NCI-H446 treated with DMSO at 0.1 percent for 48 hours (cell line): ENCODE measurements at regions not wholly inside any gene's neighbourhood (a gene's known extent, or its start where the extent isn't known, plus 50 kb on each side); places are given as distances from the start of the nearest gene placed in this dataset.

Experiments
- DNase-seq: peaks from one replicate; lab custom pipeline; 2025; lab: John Stamatoyannopoulos, UW

DNA sequence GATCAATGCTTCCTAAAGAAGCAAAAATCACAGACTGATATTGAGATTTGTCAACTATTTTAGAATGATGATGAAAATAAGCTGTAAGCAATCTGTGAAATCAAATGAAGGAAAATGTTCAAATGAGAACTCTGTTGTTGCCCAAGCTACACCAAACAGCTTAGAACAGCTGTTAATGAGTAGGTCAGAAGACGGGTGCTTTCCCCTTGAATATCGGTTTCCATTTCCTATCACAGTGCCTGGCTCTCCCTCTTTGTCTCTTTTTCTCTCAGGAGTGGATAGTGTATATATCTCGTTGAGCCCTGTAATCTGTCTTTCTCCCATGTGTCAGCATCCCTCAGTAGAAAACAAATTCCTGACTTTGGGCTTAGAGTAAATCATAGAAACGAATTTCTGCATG lies 1592.9 kb upstream of the TENM3 start:
- no peak for DNase-seq

DNA sequence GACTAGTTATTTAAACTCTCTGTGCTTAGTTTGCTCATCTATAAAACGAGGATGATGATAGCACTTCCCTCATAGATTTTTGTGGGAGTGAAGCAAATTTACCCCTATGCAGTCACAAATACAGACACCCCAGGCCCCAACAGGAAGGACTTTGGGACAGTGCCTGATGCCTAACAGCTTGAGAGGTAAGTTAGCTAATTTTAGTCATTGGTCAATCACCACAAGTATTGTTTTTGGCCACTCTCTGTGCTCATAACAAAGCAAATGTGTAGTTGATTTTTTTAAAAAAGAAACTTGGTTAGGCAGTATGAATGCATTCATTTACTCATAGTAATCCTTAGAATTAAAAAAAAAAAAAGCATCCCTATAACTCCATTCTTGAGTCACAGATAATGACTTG lies 1590.7 kb upstream of the TENM3 start:
- no peak for DNase-seq

DNA sequence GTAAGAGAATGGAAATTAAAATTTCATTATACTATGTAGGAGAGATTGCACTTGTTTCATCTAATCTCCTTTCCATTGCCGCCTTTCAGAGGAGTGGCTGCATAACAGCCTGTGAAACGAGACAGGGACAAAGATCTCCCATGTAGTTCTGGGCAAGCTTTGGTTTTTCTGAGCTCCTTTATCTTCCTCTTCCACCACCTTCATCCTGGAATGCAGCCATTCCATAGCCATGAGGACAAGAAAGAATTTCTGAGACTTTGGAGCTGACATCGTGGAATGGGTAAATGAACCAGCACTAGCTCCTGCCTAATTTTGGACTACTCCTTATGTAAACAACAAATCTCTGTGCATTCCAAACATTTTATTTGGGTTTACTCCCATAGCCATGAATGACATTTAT lies 1587.3 kb upstream of the TENM3 start:
- no peak for DNase-seq

DNA sequence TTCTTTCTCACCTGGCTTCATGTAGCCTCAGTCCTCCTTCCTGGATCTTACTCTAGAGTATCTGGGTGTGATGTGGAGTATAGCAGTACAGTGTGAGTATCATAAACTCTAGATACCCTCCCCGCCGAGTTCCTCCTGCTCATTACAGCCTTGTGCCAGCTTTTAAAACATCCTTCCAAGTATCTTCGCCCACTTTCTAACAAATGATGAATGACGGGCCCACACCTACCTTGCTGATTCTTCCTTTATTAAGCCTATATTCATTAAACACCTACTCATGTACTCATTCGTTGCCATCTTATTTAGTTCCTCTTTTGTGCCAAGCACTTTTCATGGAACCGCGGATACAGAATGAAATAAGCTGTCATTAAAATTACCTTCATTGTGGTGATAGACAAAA lies 1585.3 kb upstream of the TENM3 start:
- no peak for DNase-seq

DNA sequence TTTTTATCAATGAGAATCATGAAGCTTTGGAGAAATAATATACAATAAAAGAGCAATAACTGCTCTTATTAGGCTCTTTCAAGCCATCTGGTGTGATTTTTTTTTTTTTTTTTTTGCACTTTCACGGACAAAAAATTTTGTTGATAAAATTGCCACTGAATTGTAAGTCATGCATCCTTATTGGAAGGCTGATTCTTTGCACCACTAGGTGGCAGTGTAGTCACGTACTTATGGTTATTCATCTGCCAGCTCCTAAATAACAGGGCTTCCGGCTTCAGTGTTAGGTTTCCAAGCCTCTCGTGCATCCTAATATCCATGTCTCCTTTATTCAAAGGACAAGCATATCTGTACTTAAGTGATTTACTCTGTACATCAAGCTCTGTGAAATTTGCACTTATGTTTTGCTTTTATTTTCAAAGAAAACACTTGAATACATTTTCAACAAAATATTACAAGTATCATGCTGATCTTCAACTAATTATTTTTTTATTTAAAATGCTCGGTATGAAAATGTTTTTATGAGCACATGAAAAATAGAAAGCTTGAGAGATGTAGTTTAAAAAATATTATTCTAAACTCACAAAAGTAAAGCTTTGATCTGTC lies 1578.3 kb upstream of the TENM3 start:
- DNase-seq: peak; percentile 28

DNA sequence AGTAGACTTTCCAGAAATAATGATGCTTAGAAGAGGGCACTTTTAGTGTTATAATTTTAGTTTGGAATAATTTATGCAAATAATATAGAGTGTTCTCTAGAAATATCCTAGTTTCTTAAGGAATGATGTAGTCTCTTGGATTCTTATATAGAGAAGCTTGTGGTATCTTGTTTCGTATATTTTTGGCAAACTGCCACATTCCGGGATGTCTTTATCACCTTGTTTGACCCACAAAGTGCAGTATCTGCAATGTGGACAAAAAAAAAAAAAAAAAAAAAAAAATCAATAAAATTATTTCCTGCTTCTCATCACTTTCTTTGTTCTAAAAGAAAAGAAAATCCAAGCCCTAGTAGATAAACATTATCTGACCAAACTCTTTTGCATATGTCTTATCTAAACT lies 1577.7 kb upstream of the TENM3 start:
- no peak for DNase-seq

DNA sequence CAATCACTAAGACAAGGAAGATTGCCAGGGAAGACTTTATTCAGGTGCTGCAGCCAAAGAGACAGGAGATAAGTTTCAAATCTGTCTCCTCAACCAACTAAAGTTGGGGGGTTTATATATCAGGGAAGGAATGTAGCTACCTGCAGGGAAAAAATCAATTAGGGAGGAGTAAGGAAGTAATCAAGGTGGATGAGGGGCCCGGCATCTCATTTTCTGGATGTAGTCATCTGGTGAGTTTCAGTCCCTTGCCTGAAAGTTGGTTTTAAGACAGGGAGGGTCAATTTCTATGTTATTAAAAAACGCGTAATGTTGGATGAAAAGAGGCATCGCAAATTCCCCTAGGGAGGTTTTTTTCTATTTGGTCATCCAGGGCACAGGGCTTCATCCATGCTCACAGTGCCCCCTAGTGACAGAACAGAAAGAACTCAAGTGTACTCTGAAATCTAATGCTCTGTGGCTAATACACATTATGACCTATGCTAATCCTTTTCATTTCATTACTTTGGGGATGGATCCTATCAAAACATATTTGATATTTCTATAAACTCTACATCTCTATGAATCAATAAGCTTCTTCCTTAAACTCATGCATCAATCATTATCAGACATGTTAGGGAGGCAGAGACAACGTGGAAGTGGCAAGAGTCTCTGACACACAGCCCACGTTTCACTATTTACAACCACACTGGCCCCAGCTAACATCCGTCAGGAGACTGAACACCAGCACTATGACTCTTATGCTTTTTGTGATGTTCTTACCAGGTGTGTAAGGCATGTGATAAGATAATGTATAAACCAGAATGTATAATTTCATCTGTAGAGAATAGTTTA lies 1577.0 kb upstream of the TENM3 start:
- peak; percentile 3 for DNase-seq

DNA sequence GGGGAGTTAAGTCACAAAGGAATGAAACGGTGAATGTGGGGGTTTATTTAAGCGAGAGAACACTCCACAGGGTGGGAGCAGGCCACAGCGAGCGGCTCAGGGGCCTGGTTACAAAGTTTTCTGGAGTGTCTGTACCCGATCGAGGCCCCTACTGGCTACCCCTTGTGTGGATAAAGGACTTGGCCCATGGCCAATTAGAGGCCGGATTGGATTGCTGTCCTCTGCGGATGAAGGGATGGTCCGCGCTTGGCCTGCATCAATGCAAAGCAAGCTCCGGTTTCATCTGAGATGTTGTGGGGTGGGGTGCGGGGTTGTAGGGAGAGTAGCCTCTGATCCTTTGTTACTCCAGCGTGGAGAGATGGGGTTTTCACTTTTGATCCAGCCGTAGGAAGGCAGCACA lies 1574.5 kb upstream of the TENM3 start:
- no peak for DNase-seq

DNA sequence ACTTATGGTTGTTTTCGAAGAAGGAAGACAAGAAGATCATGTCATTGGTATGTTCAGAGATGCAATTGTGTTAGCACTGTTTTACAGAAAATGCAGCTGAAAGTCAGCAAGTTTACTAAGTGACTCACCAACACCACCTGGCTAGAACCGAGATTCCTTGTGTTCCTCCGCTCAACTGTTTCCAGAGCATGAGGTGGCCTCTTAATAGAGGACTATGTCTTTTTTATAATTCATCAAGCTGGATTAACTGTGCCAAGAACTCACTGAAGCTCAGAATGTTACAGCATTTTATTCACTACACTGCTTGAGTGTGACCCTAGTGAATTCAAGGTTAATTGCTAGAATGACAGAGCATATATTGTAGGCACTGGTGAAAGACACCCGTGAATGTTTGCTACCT lies 1573.5 kb upstream of the TENM3 start:
- DNase-seq: no peak

DNA sequence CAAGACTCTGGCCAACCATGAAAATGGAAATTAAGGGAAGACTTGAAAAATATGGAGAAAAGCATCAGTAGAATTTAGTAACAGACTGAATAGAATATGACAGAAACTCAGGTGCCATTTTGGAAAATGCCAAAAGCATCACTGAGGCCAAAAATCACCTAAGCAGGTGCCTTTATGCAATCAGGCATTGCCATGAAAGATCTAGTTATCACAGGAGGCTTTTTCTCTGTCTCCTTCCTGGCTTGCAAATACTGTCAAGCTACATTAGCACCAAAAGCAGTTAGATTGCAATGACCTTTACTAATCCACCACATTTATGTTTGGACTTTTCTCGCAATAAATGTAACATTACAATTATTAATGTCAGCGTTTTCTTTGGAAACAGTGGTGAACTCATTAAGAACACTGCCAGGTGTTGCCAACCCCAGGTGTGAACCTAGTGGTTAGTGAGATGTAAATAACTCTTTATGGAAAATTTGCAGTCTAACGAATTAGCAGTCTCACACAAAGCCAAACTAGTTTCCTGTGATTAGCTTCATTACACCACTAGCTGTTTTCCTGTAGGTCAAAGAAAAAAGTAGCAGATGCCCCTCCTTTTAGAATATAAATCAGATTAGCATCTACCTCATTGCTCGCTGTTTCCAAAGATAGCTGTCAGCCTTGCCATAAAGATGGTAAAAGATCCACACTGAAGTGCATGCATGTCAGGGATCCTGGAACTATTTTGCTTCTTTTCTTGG lies 1568.4 kb upstream of the TENM3 start:
- no peak for DNase-seq

DNA sequence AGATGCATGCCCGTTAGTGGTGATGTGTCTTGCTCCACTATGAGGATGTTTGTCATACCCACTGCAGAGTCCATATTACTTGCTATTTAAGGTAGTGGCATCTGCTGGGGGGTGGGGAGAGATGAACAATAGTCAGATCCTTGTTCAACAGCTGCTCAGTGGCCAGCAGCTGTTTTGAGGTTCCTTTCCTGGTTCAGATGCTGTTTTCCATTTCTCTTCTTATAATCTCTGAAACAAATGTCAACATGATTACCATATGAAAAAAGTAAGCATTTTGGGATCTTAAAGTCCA lies 1567.9 kb upstream of the TENM3 start:
- no peak for DNase-seq

DNA sequence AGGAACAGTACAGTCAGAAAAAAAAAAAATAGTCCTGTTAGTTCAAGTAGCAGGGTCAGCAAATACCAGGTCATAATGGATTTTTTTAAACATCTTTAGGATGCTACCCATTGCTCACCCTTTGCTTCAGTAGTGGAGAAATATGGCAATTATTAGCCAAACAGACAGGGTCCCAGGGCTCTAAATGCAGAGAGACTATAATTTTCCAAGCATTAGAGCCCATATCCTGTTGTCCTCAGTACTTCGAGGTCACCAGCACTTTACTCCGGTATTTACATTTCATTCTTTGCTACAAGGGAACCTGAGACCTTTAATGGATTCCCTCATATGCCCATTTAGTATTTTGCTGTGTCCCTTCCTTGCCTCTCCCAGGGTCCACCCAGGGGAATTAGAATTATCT lies 1562.9 kb upstream of the TENM3 start:
- DNase-seq: no peak

DNA sequence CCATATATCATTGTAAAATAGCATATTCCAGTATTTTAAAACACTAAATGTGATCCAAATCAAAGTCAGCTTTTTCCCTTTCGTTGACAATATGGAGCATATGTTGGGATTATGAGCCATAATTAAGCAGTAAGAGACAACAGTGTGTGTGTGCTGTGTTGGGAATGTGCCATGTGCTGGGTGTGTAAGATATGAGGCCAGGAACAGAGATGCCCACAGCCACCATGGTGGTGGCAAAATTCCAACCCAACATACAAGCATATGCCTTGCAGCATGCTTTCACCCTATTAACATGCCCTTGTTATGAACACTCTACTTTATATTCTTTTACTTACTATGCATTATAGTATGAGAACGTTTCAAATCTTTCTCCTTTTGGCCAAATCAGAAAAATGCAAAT lies 1560.4 kb upstream of the TENM3 start:
- no peak for DNase-seq

DNA sequence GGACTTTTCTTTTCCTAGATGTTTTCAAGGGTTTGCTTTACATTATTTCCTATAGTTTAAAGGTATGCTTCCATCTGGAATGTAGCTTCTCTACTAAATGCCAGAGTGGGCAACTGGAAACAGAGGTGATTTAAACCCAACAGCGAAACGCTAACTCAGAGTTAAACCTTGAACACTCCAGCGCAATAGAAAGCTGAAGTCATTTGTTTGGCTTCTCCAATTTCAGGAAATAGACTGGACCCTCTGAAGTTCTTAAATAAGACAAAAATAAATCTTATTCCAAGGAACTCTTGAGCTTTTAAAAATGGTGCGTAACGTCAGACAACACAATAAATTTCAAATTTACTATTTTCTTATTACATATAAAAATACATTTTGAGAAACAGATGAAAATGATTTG lies 1560.0 kb upstream of the TENM3 start:
- DNase-seq: no peak

DNA sequence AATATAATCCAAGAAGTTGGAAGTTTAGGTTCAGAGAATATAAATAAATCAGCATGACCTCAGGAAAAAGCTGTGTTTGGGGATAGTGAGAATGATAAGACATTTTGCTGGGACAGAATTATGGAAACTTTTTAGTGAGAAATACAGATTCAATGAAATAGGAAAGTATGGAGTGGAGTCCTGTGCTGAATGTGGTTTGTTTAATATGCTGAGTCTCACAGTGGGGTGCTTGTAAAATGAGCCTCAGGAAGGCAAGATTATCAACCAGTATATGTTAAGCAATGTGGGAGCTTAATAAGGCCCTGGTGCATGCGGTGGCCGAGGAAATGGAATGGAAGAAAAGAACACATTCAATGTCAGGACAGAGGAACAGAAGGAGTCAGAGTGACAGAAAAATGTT lies 1554.7 kb upstream of the TENM3 start:
- DNase-seq: no peak

DNA sequence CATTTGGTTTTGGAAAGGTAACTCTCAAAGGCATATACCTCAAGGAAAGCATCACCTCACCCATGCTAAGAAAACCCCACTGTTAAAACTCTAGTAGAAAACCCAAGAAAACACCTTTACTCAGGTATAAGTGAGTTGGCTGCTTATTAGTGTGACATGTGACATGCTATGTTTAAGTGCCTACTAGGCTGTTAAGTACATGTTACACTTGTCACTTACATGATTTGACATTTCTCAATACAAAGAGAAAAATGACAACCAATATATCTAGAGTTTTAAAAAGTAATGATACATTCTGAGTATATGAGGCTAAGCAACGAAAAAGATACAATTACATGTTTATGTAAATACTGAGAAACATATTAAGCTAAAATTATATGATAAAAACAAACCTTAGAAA lies 1548.3 kb upstream of the TENM3 start:
- no peak for DNase-seq

DNA sequence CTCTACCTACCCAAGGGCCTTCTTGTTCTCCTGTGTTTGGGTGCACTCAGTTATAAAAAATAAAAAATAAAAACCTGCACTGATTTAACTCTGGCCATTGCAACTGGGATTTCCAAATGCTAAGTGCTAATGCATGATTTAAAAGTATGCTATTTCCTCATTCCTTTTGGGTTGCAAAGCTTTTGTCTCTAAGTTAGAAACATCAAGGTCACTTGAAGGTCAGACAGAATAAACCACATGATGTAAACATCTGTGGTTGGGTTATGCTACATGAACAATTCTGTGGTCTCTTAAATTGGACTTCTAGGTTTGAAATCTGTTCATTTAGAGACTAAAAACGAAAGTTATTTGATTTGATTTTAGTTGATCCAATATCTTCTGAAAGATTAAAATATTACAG lies 1547.4 kb upstream of the TENM3 start:
- DNase-seq: no peak

DNA sequence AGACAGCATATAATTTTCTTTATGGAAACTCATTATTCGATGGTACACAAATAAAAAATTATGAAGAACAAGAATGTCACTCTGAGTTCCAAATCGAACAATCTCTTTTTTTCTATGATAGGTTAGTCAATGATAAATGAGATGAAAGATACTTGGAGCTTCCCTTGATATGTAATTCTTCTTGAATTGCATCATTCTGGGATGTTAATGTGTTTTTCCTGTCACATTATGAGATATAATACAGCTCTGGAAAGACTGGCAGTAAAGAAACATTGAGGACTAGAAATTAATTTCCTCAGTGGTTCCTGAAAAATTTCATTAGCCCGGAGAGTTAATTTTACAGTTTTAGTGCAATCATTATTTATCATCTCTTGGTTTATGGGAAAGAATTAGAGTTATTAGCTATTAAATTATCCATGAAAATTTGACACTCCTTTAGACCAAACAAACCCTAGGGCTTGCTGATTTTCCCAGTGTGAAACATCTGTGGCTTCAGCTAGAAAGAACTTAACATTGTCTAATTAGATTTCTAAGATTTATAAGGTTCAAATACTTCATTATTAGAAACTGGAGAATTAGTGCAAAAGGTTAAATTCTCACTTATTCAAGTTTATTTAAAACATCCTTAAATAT lies 1546.6 kb upstream of the TENM3 start:
- DNase-seq: no peak

DNA sequence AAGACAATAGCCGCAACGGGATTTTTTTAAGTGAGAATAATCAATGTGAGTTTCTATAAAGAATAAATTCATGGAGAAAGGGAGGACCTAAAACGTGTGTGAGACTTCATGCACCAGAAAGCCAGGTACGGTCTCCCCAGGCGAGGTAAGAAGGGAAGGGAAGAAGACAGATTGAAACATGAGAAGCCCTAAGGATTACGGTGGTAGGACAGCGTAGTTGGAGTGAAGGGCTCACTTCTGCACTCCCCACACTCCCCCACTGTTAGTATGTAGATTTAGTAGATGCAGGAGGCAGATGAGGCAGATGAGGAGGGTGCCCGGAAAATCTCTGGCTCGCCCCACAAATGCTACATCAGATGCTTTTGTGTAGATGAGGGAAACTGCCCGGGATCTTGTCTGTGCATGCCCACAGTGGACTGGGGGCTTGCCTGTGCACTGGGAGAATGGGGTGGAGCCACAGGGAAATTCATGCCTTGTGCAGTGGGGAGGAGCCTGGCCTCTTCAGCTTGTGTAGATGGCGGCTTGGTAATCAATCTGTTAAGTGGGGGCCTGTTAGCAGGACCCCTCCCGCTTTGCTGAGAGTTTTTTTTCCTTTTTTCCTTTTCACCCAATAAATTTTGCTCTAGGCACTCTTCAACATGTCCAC lies 1544.5 kb upstream of the TENM3 start:
- DNase-seq: no peak

DNA sequence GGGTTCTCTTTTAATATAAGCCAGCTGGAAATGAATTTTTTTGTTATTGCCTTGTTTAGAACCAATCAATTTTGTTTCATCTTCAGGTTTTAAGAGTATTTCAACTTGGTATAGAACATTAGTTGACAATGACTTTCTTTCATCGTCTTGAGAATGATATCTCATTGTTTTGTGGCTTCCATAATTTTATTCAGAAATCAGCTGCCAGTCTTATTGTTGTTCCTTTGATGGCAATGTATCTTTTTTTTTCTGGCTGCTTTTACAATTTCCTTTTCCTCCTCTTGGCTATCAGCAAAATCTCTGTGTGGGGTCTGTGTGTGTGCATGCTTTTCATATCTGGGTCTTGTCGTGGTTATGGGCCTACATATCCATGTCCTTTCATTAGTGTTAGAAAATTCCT lies 1536.4 kb upstream of the TENM3 start:
- DNase-seq: no peak

DNA sequence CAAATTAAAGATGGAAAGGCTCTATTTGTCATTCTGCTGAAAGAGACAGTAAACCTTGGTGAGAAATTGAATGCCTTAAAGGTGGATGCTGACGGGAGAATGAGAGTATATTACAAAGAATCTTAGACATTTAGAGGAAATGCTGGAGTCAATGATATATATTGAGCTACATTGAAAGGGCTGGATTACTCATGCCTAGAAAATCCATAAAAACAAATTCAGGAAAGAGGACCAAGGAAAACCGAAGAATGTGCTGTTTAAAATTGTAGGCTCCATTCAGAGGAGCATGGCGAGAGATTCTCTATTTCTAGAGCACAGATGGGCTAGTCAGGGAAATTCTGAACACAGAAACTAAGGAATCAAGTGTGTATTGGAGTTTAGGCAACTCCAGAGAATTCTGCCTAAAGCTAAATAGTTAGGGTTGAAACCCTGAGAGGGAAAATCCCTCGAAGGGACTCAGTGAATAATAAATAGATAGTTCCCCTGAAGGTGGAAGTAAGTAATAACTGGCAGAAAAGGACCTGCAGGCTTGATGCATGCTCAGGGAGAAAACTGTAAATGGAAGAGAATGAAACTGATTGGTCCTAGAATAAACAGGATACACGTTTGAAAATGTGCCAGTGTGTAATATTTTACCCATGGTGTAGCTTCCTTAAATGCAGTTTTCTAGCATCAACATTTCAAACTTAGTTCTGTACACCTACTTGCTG lies 1532.4 kb upstream of the TENM3 start:
- DNase-seq: no peak
